Gastroesophageal sphincter (tissue), 3 donors: ENCODE measurements at regions not wholly inside any gene's neighbourhood (a gene's known extent, or its start where the extent isn't known, plus 50 kb on each side); places are given as distances from the start of the nearest gene placed in this dataset.

Experiments
- POLR2A ChIP-seq, 2 donors: fragments of 450-650 bp; IDR thresholded peaks; one replicate each; pipeline ENCODE4 v1.6.1; 2017; ENCODE audit warnings: antibody characterized with exemption in 2 of 2, mild to moderate bottlenecking in 2 of 2, moderate library complexity in 1 of 2
- TF ChIP-seq, protein P1 (sequence below), 4 experiments: fragments of 200-600 bp in 2 of 4; fragments of 450-650 bp in 2 of 4; sonication (generic) in 1 of 4; IDR thresholded peaks; one replicate each; pipeline ENCODE4 v1.5.1; 2017 to 2019; ENCODE audit warnings: antibody characterized with exemption in 4 of 4, mild to moderate bottlenecking in 2 of 4, moderate library complexity in 2 of 4

DNA sequence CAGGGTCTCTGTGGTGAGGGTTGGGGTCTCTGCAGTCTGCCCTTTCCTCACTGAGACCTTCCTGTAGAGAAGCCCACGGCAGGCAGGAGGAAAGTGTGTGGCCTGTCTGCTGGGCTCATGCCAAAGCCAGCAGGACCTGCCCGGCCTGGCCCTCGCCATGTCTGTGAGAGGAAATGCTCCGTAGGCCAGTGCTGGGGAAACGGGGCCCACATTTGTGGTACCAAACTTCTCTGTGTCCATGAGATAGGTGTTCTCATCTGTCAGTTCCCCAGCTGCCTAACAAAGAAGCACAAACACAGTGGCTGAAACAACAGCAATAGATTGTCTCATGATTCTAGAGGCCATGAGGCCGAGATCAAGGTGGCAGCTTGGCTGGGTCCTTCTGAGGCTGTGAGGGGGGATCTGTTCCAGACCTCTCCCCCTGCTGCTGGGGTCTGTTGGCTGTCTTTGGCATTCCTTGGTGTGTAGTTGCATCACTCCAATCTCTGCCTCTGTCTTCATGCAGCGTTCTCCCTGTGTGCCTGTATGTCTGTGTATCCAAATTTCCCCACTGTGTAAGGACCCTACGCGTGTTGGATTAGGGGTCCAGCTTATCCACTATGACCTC lies 772.5 kb downstream of the TBC1D22A start:
- TF ChIP-seq, protein P1, sequence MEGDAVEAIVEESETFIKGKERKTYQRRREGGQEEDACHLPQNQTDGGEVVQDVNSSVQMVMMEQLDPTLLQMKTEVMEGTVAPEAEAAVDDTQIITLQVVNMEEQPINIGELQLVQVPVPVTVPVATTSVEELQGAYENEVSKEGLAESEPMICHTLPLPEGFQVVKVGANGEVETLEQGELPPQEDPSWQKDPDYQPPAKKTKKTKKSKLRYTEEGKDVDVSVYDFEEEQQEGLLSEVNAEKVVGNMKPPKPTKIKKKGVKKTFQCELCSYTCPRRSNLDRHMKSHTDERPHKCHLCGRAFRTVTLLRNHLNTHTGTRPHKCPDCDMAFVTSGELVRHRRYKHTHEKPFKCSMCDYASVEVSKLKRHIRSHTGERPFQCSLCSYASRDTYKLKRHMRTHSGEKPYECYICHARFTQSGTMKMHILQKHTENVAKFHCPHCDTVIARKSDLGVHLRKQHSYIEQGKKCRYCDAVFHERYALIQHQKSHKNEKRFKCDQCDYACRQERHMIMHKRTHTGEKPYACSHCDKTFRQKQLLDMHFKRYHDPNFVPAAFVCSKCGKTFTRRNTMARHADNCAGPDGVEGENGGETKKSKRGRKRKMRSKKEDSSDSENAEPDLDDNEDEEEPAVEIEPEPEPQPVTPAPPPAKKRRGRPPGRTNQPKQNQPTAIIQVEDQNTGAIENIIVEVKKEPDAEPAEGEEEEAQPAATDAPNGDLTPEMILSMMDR (IDR thresholded peaks at IDR 0.05): no peak
- no peak for TF ChIP-seq POLR2A (IDR thresholded peaks at IDR 0.05)
